SKM-1 treated with dmso at 0.1 percent for 144 hours (cell line): ENCODE measurements at regions not wholly inside any gene's neighbourhood (a gene's known extent, or its start where the extent isn't known, plus 50 kb on each side); places are given as distances from the start of the nearest gene placed in this dataset.

Experiments used
- DNase-seq: peaks from one replicate; lab custom pipeline; 2025; ENCODE audit not compliant: unreplicated experiment; lab: John Stamatoyannopoulos, UW

- DNase-seq = no peak
Observed at GRCh38 chr6:28766426-28766825, 157.4 kb downstream of the TRIM27 start.

GRCh38 chr6:28767133-28767532 is 156.7 kb downstream of the TRIM27 start:
- DNase-seq = no peak

GRCh38 chr6:28767691-28768090 is 156.1 kb downstream of the TRIM27 start:
- no peak for DNase-seq

GRCh38 chr6:28768187-28768913 is 155.4 kb downstream of the TRIM27 start:
- DNase-seq = no peak

GRCh38 chr6:28769626-28770402 is 154.0 kb downstream of the TRIM27 start:
- no peak for DNase-seq

GRCh38 chr6:28770732-28771131 is 153.1 kb downstream of the TRIM27 start:
- DNase-seq = no peak

- DNase-seq = peak; percentile 46
Observed at GRCh38 chr6:28771401-28772267, 152.2 kb downstream of the TRIM27 start.

- DNase-seq = no peak
Observed at GRCh38 chr6:28772480-28773381, 151.1 kb downstream of the TRIM27 start.

GRCh38 chr6:28774292-28775051 is 149.3 kb downstream of the TRIM27 start:
- no peak for DNase-seq

GRCh38 chr6:28775052-28775376 is 148.8 kb downstream of the TRIM27 start:
- no peak for DNase-seq

- DNase-seq = no peak
Observed at GRCh38 chr6:28775405-28776129, 148.2 kb downstream of the TRIM27 start.

- no peak for DNase-seq
Observed at GRCh38 chr6:28776269-28777146, 147.3 kb downstream of the TRIM27 start.

- DNase-seq = no peak
Observed at GRCh38 chr6:28777147-28777461, 146.7 kb downstream of the TRIM27 start.

GRCh38 chr6:28782113-28782673 is 141.6 kb downstream of the TRIM27 start:
- no peak for DNase-seq

- DNase-seq = no peak
Observed at GRCh38 chr6:28785962-28786679, 137.7 kb downstream of the TRIM27 start.

- peak; percentile 59 for DNase-seq
Observed at GRCh38 chr6:28789553-28790083, 134.2 kb downstream of the TRIM27 start.

GRCh38 chr6:28791002-28791383 is 132.8 kb downstream of the TRIM27 start:
- DNase-seq = no peak
